Suprapubic skin (tissue), 4 donors: ENCODE measurements at regions not wholly inside any gene's neighbourhood (a gene's known extent, or its start where the extent isn't known, plus 50 kb on each side); places are given as distances from the start of the nearest gene placed in this dataset.
A peak's percentile ranks its signal among the peaks of the same experiment; 100 is the strongest.

ENCODE experiments used
- DNase-seq, 2 donors: peaks; one replicate each; pipeline ENCODE4 v3.0.0-alpha.2; 2019; ENCODE audit warnings: low spot score in 2 of 2
- H3K27ac ChIP-seq: fragments of 200-600 bp; sonication (generic); one replicate; pipeline ENCODE4 v1.5.1; 2019
- H3K27me3 ChIP-seq: fragments of 200-600 bp; sonication (generic); one replicate; pipeline ENCODE4 v1.5.1; 2019
- H3K36me3 ChIP-seq: fragments of 200-600 bp; sonication (generic); one replicate; pipeline ENCODE4 v1.5.1; 2019
- H3K4me1 ChIP-seq: fragments of 200-600 bp; sonication (generic); one replicate; pipeline ENCODE4 v1.5.1; 2019
- H3K4me3 ChIP-seq: fragments of 200-600 bp; sonication (generic); one replicate; pipeline ENCODE4 v1.5.1; 2019; ENCODE audit warnings: mild to moderate bottlenecking
- H3K9me3 ChIP-seq: fragments of 200-600 bp; sonication (generic); one replicate; pipeline ENCODE4 v1.5.1; 2019
- EP300 ChIP-seq: sonication (generic); formaldehyde crosslinking; IDR thresholded peaks from one replicate; pipeline ENCODE4 v1.6.1; 2017; ENCODE audit warnings: antibody characterized with exemption
- POLR2A ChIP-seq, 2 donors: fragments of 450-650 bp; IDR thresholded peaks; one replicate each; pipeline ENCODE4 v1.6.1; 2017; ENCODE audit warnings: antibody characterized with exemption in 2 of 2, mild to moderate bottlenecking in 2 of 2, moderate library complexity in 2 of 2
- POLR2AphosphoS5 ChIP-seq, 3 donors: sonication (generic); formaldehyde crosslinking; IDR thresholded peaks; one replicate each; pipeline ENCODE4 v1.6.1; 2017; ENCODE audit warnings: antibody characterized with exemption in 3 of 3
- WGBS: methylation state at CpG from one replicate; pipeline ENCODE4 v1.1.5; 2018; 5-methylcytosine and 5-hydroxymethylcytosine counted together
- TF ChIP-seq, protein P1 (sequence below), 2 donors: fragments of 200-600 bp in 1 of 2; fragments of 450-650 bp in 1 of 2; sonication (generic) in 1 of 2; IDR thresholded peaks; one replicate each; pipeline ENCODE4 v1.5.1; 2016 to 2019; ENCODE audit warnings: antibody characterized with exemption in 2 of 2, mild to moderate bottlenecking in 1 of 2, moderate library complexity in 1 of 2

DNA sequence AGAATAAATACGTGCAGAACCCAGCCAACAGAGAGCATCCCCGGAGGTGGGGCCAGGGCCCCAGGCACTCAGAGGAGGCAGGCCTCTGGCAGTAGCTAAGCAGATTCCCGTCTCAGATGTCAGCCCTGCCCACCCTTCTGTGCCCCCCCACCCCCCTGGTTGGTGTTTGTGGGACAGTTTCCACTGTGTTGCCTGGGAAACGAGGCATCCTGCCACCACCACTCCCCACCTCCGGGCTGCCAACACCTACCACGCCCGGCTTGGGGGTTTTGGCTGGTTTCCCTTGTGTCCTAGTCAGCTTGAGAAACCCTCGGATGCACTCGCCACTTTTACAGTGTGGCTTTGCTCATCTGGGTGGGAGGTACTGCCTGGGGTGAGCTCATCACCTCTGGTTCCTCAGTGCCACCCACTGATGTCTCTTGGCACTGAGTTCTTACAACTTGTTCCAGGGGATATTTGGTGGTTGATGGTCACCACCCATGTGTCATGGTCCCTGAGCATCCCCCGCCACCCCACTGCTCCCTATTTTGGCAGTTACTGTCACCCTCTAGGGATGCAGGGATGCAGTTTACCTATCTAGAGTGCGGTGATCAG is 72.4 kb upstream of the YWHAQ start:
- WGBS: 15% methylated on average over 9 of the region's 11 CpGs
- Histone ChIP-seq H3K27me3 (no peaks in the 10 kb centered on the region), H3K36me3 (no peaks in the 10 kb centered on the region), H3K9me3 (no peaks in the 10 kb centered on the region), H3K27ac (peak overlapping the region; percentile 38), H3K4me3 (no peak overlapping the region), H3K4me1 (peaks cover 24% of the 10 kb centered on the region)
- peak in 1 of 2 donors; percentile 82 for DNase-seq
- TF ChIP-seq POLR2A (IDR thresholded peaks at IDR 0.05) (no peak), POLR2AphosphoS5 (IDR thresholded peaks at IDR 0.05) (no peak), EP300 (no peak)
- TF ChIP-seq, protein P1, sequence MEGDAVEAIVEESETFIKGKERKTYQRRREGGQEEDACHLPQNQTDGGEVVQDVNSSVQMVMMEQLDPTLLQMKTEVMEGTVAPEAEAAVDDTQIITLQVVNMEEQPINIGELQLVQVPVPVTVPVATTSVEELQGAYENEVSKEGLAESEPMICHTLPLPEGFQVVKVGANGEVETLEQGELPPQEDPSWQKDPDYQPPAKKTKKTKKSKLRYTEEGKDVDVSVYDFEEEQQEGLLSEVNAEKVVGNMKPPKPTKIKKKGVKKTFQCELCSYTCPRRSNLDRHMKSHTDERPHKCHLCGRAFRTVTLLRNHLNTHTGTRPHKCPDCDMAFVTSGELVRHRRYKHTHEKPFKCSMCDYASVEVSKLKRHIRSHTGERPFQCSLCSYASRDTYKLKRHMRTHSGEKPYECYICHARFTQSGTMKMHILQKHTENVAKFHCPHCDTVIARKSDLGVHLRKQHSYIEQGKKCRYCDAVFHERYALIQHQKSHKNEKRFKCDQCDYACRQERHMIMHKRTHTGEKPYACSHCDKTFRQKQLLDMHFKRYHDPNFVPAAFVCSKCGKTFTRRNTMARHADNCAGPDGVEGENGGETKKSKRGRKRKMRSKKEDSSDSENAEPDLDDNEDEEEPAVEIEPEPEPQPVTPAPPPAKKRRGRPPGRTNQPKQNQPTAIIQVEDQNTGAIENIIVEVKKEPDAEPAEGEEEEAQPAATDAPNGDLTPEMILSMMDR (IDR thresholded peaks at IDR 0.05): no peak

DNA sequence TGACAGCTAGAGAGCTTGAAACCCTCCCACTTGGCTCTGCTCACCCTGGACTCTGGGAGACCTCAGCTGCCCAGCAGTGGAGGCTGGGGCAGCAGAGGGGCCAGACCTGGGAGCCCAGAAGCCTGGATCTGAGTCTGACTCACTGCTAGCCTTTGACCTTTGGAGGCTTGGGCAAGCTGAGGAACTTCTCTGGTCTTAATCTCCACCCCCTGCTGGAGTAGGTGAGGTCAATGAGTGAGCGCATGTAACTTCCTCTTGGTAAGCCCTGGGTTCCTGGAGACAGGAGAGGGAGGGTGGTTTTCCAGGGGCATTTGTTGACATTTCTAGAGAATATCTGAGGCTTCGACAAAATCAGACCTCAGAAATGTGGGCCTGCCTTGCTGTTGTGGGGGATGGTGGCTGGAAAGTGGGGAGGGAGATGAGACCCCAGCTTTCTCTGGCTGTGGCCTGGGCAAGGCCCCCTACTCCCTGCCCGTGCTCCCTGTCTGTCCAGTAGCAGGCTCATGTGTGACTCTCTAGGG is 73.0 kb upstream of the YWHAQ start:
- H3K36me3 ChIP-seq: no peaks in the 10 kb centered on the region
- H3K4me1 ChIP-seq: peaks cover 24% of the 10 kb centered on the region
- H3K27ac ChIP-seq: peak overlapping the region; percentile 38
- WGBS: 71% methylated on average over 3 of the region's 3 CpGs
- no peaks in the 10 kb centered on the region for H3K9me3 ChIP-seq
- TF ChIP-seq, protein P1 (IDR thresholded peaks at IDR 0.05): no peak
- H3K27me3 ChIP-seq: no peaks in the 10 kb centered on the region
- DNase-seq: no peak
- no peak overlapping the region for H3K4me3 ChIP-seq

DNA sequence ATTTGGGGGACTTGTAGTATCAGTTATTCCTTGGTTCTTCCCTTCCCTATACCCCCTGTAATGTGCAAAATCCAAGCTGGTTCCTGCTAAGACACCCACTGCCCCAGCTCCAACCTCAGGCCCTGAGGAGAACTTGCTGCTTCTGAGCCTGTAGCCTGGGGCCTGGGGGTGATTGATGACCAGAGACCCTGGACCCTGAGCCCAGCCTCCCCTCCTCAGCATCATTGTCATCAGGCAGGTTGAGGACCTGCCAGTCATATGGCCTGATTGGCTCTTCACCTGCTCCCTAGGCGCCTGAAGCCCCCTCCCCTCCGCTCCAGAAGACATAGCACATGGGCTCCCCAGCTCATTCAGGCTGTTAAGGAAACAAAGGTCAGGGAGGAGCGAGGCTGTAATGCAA is 73.8 kb upstream of the YWHAQ start:
- 94% methylated on average over 3 of the region's 3 CpGs for WGBS
- Histone ChIP-seq H3K4me1 (peaks cover 20% of the 10 kb centered on the region), H3K36me3 (no peaks in the 10 kb centered on the region), H3K27ac (no peak overlapping the region), H3K27me3 (no peaks in the 10 kb centered on the region), H3K9me3 (no peaks in the 10 kb centered on the region), H3K4me3 (no peak overlapping the region)
- no peak for DNase-seq
- no peak for TF ChIP-seq EP300
- TF ChIP-seq, protein P1 (IDR thresholded peaks at IDR 0.05): no peak

DNA sequence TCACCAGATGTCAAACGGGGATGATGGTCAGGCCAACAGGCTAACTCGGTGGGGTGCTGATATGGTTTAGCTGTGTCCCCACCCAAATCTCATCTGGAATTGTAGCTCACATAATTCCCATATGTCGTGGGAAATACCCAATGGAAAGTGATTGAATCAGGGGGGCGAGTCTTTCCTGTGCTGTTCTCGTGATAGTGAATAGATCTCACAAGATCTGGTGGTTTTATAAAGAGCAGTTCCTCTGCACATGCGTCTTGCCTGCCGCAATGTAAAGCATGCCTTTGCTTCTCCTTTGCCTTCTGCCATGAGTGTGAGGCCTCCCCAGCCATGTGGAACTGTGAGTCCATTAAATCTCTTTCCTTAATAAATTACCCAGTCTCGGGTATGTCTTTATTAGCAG is 74.4 kb upstream of the YWHAQ start:
- H3K9me3 ChIP-seq: no peaks in the 10 kb centered on the region
- no peak overlapping the region for H3K27ac ChIP-seq
- WGBS: 87% methylated on average over 8 of the region's 8 CpGs
- H3K36me3 ChIP-seq: no peaks in the 10 kb centered on the region
- no peak overlapping the region for H3K4me3 ChIP-seq
- DNase-seq: no peak
- TF ChIP-seq, protein P1 (IDR thresholded peaks at IDR 0.05): no peak
- TF ChIP-seq POLR2A (IDR thresholded peaks at IDR 0.05) (no peak), POLR2AphosphoS5 (IDR thresholded peaks at IDR 0.05) (no peak), EP300 (no peak)
- H3K27me3 ChIP-seq: no peaks in the 10 kb centered on the region
- peaks cover 21% of the 10 kb centered on the region for H3K4me1 ChIP-seq

DNA sequence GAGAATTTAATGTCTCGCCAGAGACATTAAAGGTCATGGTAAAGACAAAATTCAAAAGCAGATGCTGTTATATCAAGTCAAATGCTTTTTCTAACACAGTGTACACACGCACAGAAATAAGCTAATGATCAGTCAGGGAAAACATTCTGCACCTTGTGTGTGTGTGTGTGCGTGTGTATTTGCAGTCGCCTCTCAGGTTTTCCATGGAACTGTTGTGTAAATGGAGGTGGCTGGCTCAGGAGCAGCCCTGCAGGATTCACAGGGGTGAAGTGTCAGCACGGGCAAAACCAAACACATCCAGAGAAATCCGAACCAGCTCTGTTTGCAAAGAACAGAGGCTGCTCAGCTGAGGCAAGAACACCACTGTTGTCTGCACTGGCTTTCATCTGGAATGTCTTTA is 76.2 kb upstream of the YWHAQ start:
- peaks cover 23% of the 10 kb centered on the region for H3K4me1 ChIP-seq
- no peak for TF ChIP-seq POLR2AphosphoS5 (IDR thresholded peaks at IDR 0.05)
- no peak for TF ChIP-seq POLR2A (IDR thresholded peaks at IDR 0.05)
- no peak for TF ChIP-seq EP300
- TF ChIP-seq, protein P1 (IDR thresholded peaks at IDR 0.05): no peak
- no peak for DNase-seq
- H3K27me3 ChIP-seq: no peaks in the 10 kb centered on the region
- 98% methylated on average over 6 of the region's 6 CpGs for WGBS
- H3K9me3 ChIP-seq: no peaks in the 10 kb centered on the region
- H3K27ac ChIP-seq: no peak overlapping the region
- H3K36me3 ChIP-seq: no peaks in the 10 kb centered on the region
- no peak overlapping the region for H3K4me3 ChIP-seq
